ENCODE measurements at regions not wholly inside any gene's neighbourhood (a gene's known extent, or its start where the extent isn't known, plus 50 kb on each side); places are given as distances from the start of the nearest gene placed in this dataset.

GRCh38 chr6:133042550-133043120 lies 198.5 kb upstream of the EYA4 start:
- TF ChIP-seq CTCF (IDR thresholded peaks at IDR 0.05; ENCODE audit: low read length) (no peak), EZH2 (IDR thresholded peaks at IDR 0.05; ENCODE audit: borderline replicate concordance, low read length) (no peak)
- Histone ChIP-seq H3K36me3 (ENCODE audit: insufficient read depth, low read length) (no peaks in the 10 kb centered on the region), H3F3A (ENCODE audit: insufficient read depth, low read length) (no peaks in the 10 kb centered on the region), H3K4me3 (ENCODE audit: low read depth, low read length, poor library complexity, severe bottlenecking) (no peak overlapping the region), H3K4me1 (ENCODE audit: insufficient read depth, low read length, severe bottlenecking) (no peaks in the 10 kb centered on the region), H4K20me1 (ENCODE audit: insufficient read depth, low read length) (no peaks in the 10 kb centered on the region), H3K27me3 (ENCODE audit: insufficient read depth, low read length) (no peaks in the 10 kb centered on the region), H3K9ac (ENCODE audit: low read length) (no peak overlapping the region), H3K9me3 (ENCODE audit: low read length) (no peaks in the 10 kb centered on the region), H3K27ac (ENCODE audit: low read depth, low read length, poor library complexity, severe bottlenecking) (no peak overlapping the region), H3K4me2 (ENCODE audit: low read length) (no peak overlapping the region), H3K79me2 (ENCODE audit: insufficient read depth, low read length) (no peaks in the 10 kb centered on the region), H3K9me2 (ENCODE audit: low read depth, low read length) (no peaks in the 10 kb centered on the region), H2AFZ (ENCODE audit: low read length) (no peak overlapping the region)

GRCh38 chr6:133046576-133046975 lies 194.6 kb upstream of the EYA4 start:
- no peak for TF ChIP-seq CTCF (IDR thresholded peaks at IDR 0.05; ENCODE audit: low read length)
- no peak for TF ChIP-seq EZH2 (IDR thresholded peaks at IDR 0.05; ENCODE audit: borderline replicate concordance, low read length)
- H3K4me1 ChIP-seq (ENCODE audit: insufficient read depth, low read length, severe bottlenecking), result no peaks in the 10 kb centered on the region
- H3K9me2 ChIP-seq (ENCODE audit: low read depth, low read length), result no peaks in the 10 kb centered on the region
- H3K79me2 ChIP-seq (ENCODE audit: insufficient read depth, low read length), result no peaks in the 10 kb centered on the region
- no peak overlapping the region for H2AFZ ChIP-seq (ENCODE audit: low read length)
- H3K36me3 ChIP-seq (ENCODE audit: insufficient read depth, low read length), result no peaks in the 10 kb centered on the region
- no peak overlapping the region for H3K4me2 ChIP-seq (ENCODE audit: low read length)
- H3K9me3 ChIP-seq (ENCODE audit: low read length), result no peaks in the 10 kb centered on the region
- H4K20me1 ChIP-seq (ENCODE audit: insufficient read depth, low read length), result no peaks in the 10 kb centered on the region
- no peaks in the 10 kb centered on the region for H3K27me3 ChIP-seq (ENCODE audit: insufficient read depth, low read length)
- no peak overlapping the region for H3K27ac ChIP-seq (ENCODE audit: low read depth, low read length, poor library complexity, severe bottlenecking)
- H3K4me3 ChIP-seq (ENCODE audit: low read depth, low read length, poor library complexity, severe bottlenecking), result no peak overlapping the region
- H3F3A ChIP-seq (ENCODE audit: insufficient read depth, low read length), result no peaks in the 10 kb centered on the region
- no peak overlapping the region for H3K9ac ChIP-seq (ENCODE audit: low read length)

GRCh38 chr6:133047065-133047665 lies 194.0 kb upstream of the EYA4 start:
- Histone ChIP-seq H3K9ac (ENCODE audit: low read length) (no peak overlapping the region), H3K27ac (ENCODE audit: low read depth, low read length, poor library complexity, severe bottlenecking) (no peak overlapping the region), H3F3A (ENCODE audit: insufficient read depth, low read length) (no peaks in the 10 kb centered on the region), H3K79me2 (ENCODE audit: insufficient read depth, low read length) (no peaks in the 10 kb centered on the region), H4K20me1 (ENCODE audit: insufficient read depth, low read length) (no peaks in the 10 kb centered on the region), H3K36me3 (ENCODE audit: insufficient read depth, low read length) (no peaks in the 10 kb centered on the region), H3K9me2 (ENCODE audit: low read depth, low read length) (no peaks in the 10 kb centered on the region), H3K4me3 (ENCODE audit: low read depth, low read length, poor library complexity, severe bottlenecking) (no peak overlapping the region), H2AFZ (ENCODE audit: low read length) (no peak overlapping the region), H3K4me1 (ENCODE audit: insufficient read depth, low read length, severe bottlenecking) (no peaks in the 10 kb centered on the region), H3K9me3 (ENCODE audit: low read length) (no peaks in the 10 kb centered on the region), H3K27me3 (ENCODE audit: insufficient read depth, low read length) (no peaks in the 10 kb centered on the region), H3K4me2 (ENCODE audit: low read length) (no peak overlapping the region)
- TF ChIP-seq EZH2 (IDR thresholded peaks at IDR 0.05; ENCODE audit: borderline replicate concordance, low read length) (no peak), CTCF (IDR thresholded peaks at IDR 0.05; ENCODE audit: low read length) (no peak)

All from OCI-LY1 (cell line).